ENCODE measurements at regions not wholly inside any gene's neighbourhood (a gene's known extent, or its start where the extent isn't known, plus 50 kb on each side); places are given as distances from the start of the nearest gene placed in this dataset.

- intact Hi-C loops (cut with DNase I, micrococcal nuclease), result no loop called here
Measured at GRCh38 chr6:105545228-105545920, 142.5 kb upstream of the PREP start.

GRCh38 chr6:105539911-105540310 lies 137.0 kb upstream of the PREP start:
- ATAC-seq (no peak), DNase-seq (no peak)
- H3K36me3 ChIP-seq (ENCODE audit: low read depth), result no peaks in the 10 kb centered on the region
- no peak for TF ChIP-seq CTCF (IDR thresholded peaks at IDR 0.05)
- no peaks in the 10 kb centered on the region for H3K4me1 ChIP-seq (ENCODE audit: low read depth)
- H3K4me3 ChIP-seq, result no peak overlapping the region
- intact Hi-C loops (cut with DNase I, micrococcal nuclease), result no loop called here
- no peaks in the 10 kb centered on the region for H3K9me3 ChIP-seq

More at GRCh38 chr6:105545228-105545920, 142.5 kb upstream of the PREP start:
- no peak for ATAC-seq
- Histone ChIP-seq H3K9me3 (no peaks in the 10 kb centered on the region), H3K36me3 (ENCODE audit: low read depth) (no peaks in the 10 kb centered on the region), H3K4me3 (no peak overlapping the region), H3K4me1 (ENCODE audit: low read depth) (peaks cover 6% of the 10 kb centered on the region)
- no peak for TF ChIP-seq CTCF (IDR thresholded peaks at IDR 0.05)
- no peak for DNase-seq

- no peaks in the 10 kb centered on the region for H3K4me1 ChIP-seq (ENCODE audit: low read depth)
- H3K36me3 ChIP-seq (ENCODE audit: low read depth), result no peaks in the 10 kb centered on the region
- ATAC-seq (no peak), DNase-seq (no peak)
- TF ChIP-seq CTCF (IDR thresholded peaks at IDR 0.05), result no peak
- H3K9me3 ChIP-seq, result no peaks in the 10 kb centered on the region
- intact Hi-C loops (cut with DNase I, micrococcal nuclease), result no loop called here
- no peak overlapping the region for H3K4me3 ChIP-seq
Measured at GRCh38 chr6:105537981-105538578, 135.2 kb upstream of the PREP start.

DNA sequence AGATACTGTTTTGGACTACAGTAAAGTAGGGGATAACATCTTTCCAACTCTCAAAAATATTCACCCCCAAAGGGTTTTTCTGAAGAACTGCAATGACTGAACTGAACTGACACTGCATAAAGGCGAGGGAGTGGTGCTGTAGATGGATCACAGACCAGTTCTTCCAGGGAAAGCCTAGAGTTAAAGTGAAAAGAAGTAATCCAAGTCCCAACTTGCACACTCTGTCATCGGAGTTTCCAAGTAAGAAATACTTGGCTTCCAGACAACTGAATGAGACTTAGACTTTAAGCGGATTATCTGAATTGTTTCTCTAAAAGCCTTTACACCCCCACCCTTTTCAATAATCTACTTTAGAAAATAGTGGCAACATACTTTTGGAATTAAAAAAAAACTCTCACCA lies 134.1 kb upstream of the PREP start:
- TF ChIP-seq CTCF (IDR thresholded peaks at IDR 0.05), result no peak
- no peak overlapping the region for H3K4me3 ChIP-seq
- no peak for ATAC-seq
- intact Hi-C loops (cut with DNase I, micrococcal nuclease), result no loop called here
- no peaks in the 10 kb centered on the region for H3K36me3 ChIP-seq (ENCODE audit: low read depth)
- no peak for DNase-seq
- no peaks in the 10 kb centered on the region for H3K9me3 ChIP-seq
- H3K4me1 ChIP-seq (ENCODE audit: low read depth), result no peaks in the 10 kb centered on the region

DNA sequence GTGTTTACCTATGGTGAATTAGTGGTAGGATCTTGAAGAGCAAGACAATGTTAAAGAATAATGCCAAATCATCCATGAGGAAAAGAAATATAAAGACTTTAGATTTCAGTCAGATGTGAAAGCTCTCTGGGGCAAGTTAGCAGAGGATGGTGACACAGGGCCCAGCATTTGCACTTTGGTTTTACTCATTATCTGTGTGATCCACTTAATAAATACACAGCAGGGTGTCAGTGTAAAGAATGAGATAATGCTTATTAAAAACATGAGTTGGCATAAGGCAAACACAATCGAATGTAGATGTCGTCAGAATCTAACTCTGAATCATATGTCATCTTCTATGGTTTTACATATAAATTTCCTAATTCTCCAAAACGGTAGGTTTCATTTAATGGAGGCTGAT lies 130.4 kb upstream of the PREP start:
- intact Hi-C loops (cut with DNase I, micrococcal nuclease), result no loop called here
- Histone ChIP-seq H3K4me1 (ENCODE audit: low read depth) (no peaks in the 10 kb centered on the region), H3K36me3 (ENCODE audit: low read depth) (no peaks in the 10 kb centered on the region), H3K9me3 (no peaks in the 10 kb centered on the region), H3K4me3 (no peak overlapping the region)
- DNase-seq (no peak), ATAC-seq (no peak)
- no peak for TF ChIP-seq CTCF (IDR thresholded peaks at IDR 0.05)

Measured in mucosa of descending colon (tissue), 3 donors.